ENCODE measurements at regions not wholly inside any gene's neighbourhood (a gene's known extent, or its start where the extent isn't known, plus 50 kb on each side); places are given as distances from the start of the nearest gene placed in this dataset.

DNA sequence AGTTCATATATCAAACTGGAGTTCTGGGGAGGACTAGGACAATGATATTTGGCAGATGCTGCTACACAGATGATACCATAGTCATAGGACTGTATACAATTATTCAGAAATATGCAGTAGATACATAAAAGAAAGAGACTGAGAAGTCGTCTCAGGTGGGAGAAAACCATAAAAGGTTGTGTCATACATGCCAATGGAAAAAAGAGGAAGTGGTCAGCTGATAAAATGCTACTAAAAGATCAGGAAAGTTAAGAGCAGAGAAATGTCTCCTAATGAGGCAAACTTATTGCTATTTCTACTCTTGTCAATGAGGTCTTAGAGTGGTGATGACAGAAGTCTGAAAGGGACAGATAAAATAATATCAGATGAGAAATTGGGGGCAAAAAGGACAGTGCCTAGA, 407.6 kb downstream of the COL12A1 start:
- TF ChIP-seq TAF1 (IDR thresholded peaks at IDR 0.05; ENCODE audit: borderline replicate concordance, insufficient read depth, low read length), result no peak
- TF ChIP-seq POLR2AphosphoS5 (IDR thresholded peaks at IDR 0.05; ENCODE audit: low read depth, low read length), result no peak

All from PFSK-1 (cell line).